SK-N-SH (cell line): ENCODE measurements at regions not wholly inside any gene's neighbourhood (a gene's known extent, or its start where the extent isn't known, plus 50 kb on each side); places are given as distances from the start of the nearest gene placed in this dataset.
"Not testable (repeated sequence)": the region's sequence is repeated elsewhere in the genome, so short reads cannot be mapped to it uniquely, and the experiment has no call there.

Experiments used
- CHD2 ChIP-seq: fragments of 150-350 bp; IDR thresholded peaks from 2 replicates; pipeline ENCODE4 v1.6.1; 2018; ENCODE audit warnings: low read length; ENCODE audit not compliant: partially characterized antibody
- MXI1 ChIP-seq: IDR thresholded peaks from 2 replicates; pipeline ENCODE4 v1.6.1; 2012; ENCODE audit warnings: mild to moderate bottlenecking, low read depth, low read length, improper control_type of control experiment
- NRF1 ChIP-seq: IDR thresholded peaks from 2 replicates; pipeline ENCODE4 v1.6.1; 2012; ENCODE audit warnings: low read depth, mild to moderate bottlenecking, low read length
- YY1 ChIP-seq: IDR thresholded peaks from 2 replicates; pipeline ENCODE4 v1.4.0; 2012; ENCODE audit warnings: low read depth, mild to moderate bottlenecking
- TF ChIP-seq, protein P1 (sequence below): fragments of 200-600 bp; sonication (generic); IDR thresholded peaks from 2 replicates; pipeline ENCODE4 v1.6.1; 2017; ENCODE audit warnings: antibody characterized with exemption, mild to moderate bottlenecking, moderate library complexity
- TF ChIP-seq, protein P2 (sequence below): IDR thresholded peaks from 2 replicates; pipeline ENCODE4 v1.4.0; 2012; ENCODE audit warnings: low read depth

DNA sequence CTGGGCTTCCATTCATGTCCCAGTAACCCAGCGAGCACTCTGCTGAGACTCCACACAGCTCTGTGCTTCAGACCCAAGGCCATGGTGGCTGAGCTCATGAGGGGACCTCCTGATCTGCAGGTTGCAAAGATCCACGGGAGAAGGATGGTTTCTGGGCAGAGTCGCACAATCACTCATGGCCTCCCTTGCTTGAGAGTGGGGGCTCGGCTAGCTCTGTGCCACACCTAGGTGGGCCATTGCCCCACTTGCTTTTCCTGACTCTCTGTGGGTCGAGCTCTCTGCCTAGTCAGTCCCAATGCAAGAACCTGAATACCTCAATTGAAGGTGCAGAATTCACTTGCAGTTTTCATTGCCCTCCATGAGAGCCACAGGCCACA lies 3958.4 kb upstream of the OR11H1 start:
- TF ChIP-seq, protein P1, sequence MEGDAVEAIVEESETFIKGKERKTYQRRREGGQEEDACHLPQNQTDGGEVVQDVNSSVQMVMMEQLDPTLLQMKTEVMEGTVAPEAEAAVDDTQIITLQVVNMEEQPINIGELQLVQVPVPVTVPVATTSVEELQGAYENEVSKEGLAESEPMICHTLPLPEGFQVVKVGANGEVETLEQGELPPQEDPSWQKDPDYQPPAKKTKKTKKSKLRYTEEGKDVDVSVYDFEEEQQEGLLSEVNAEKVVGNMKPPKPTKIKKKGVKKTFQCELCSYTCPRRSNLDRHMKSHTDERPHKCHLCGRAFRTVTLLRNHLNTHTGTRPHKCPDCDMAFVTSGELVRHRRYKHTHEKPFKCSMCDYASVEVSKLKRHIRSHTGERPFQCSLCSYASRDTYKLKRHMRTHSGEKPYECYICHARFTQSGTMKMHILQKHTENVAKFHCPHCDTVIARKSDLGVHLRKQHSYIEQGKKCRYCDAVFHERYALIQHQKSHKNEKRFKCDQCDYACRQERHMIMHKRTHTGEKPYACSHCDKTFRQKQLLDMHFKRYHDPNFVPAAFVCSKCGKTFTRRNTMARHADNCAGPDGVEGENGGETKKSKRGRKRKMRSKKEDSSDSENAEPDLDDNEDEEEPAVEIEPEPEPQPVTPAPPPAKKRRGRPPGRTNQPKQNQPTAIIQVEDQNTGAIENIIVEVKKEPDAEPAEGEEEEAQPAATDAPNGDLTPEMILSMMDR: not testable (repeated sequence)
- TF ChIP-seq, protein P2, sequence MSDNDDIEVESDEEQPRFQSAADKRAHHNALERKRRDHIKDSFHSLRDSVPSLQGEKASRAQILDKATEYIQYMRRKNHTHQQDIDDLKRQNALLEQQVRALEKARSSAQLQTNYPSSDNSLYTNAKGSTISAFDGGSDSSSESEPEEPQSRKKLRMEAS: not testable (repeated sequence)
- not testable (repeated sequence) for TF ChIP-seq YY1, MXI1, CHD2, NRF1
